IPS-15b (cell line): ENCODE measurements at regions not wholly inside any gene's neighbourhood (a gene's known extent, or its start where the extent isn't known, plus 50 kb on each side); places are given as distances from the start of the nearest gene placed in this dataset.

Source experiments
- H3K27me3 ChIP-seq: one replicate; pipeline ENCODE4 v1.6.1; 2013; ENCODE audit warnings: low read length; ENCODE audit not compliant: control insufficient read depth, insufficient read depth
- H3K36me3 ChIP-seq: one replicate; pipeline ENCODE4 v1.6.1; 2013; ENCODE audit warnings: low read length; ENCODE audit not compliant: control insufficient read depth, insufficient read depth
- H3K4me1 ChIP-seq: one replicate; pipeline ENCODE4 v1.6.1; 2013; ENCODE audit warnings: mild to moderate bottlenecking, low read length; ENCODE audit not compliant: control insufficient read depth, insufficient read depth
- H3K4me3 ChIP-seq: one replicate; pipeline ENCODE4 v1.5.1; 2013; ENCODE audit warnings: low read depth, low read length
- H3K9ac ChIP-seq: one replicate; pipeline ENCODE4 v1.6.1; 2013; ENCODE audit warnings: low read depth, mild to moderate bottlenecking, low read length
- H3K9me3 ChIP-seq: one replicate; pipeline ENCODE4 v1.6.1; 2013; ENCODE audit warnings: mild to moderate bottlenecking, low read length; ENCODE audit not compliant: control insufficient read depth, insufficient read depth

DNA sequence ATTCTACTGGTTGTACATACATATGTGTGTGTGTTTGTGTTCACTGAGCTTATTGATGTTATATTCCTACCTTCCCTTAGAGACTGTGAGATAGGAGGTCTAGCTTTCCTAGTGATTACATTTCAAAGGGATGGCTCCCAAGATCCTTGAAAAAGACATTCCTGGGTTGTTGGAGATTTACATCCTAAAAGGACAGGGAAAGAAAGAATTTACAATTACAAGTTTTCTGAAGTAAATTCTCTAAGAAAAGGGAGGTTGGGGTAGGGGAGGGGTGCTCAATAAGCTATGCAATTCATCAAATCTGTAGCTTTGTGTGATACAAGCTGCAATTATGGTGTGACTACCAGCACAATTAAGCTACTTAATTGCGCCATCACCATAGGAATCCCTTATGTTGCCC lies 284.3 kb downstream of the NUP35 start:
- H3K36me3 ChIP-seq, result no peaks in the 10 kb centered on the region
- H3K27me3 ChIP-seq, result peaks cover 14% of the 10 kb centered on the region
- H3K9me3 ChIP-seq, result no peaks in the 10 kb centered on the region
- H3K9ac ChIP-seq, result no peak overlapping the region
- no peak overlapping the region for H3K4me3 ChIP-seq
- peaks cover 23% of the 10 kb centered on the region for H3K4me1 ChIP-seq

DNA sequence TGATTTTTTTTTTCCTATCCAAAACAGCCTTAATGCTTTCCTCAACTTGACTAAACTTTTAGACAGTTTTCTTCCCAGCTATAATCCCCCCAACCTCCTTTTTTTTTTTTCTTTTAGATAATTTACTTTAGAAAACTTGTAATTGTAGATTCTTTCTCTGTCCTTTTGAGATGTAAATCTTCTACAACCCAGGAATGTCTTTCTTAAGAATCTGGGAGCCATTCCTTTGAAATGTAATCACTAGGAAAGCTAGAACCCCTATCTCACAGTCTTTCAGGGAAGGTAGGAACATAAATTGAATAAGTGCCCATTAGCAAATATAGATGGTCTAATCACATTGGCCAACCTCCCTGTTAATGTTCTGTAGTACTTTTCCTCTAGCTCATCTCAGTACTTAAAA lies 285.4 kb downstream of the NUP35 start:
- Histone ChIP-seq H3K9ac (no peak overlapping the region), H3K4me1 (peaks cover 23% of the 10 kb centered on the region), H3K4me3 (no peak overlapping the region), H3K36me3 (no peaks in the 10 kb centered on the region), H3K27me3 (peaks cover 14% of the 10 kb centered on the region), H3K9me3 (no peaks in the 10 kb centered on the region)

DNA sequence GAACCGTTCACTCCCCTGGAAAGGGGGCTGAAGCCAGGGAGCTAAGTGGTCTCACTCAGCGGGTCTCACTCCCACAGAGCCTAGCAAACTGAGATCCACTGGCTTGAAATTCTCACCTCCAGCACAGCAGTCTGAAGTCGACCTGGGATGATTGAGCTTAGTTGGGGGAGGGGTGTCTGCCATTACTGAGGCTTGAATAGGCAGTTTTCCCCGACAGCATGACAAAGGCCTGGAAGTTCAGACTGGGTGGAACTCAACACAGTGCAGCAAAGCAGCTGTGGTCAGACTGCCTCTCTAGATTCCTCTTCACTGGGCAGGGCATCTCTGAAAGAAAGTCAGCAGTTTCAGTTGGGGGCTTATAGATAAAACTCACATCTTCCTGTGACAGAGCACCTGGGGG lies 292.5 kb downstream of the NUP35 start:
- Histone ChIP-seq H3K9ac (no peak overlapping the region), H3K36me3 (no peaks in the 10 kb centered on the region), H3K4me1 (peaks cover 8% of the 10 kb centered on the region), H3K4me3 (no peak overlapping the region), H3K27me3 (no peaks in the 10 kb centered on the region), H3K9me3 (no peaks in the 10 kb centered on the region)

DNA sequence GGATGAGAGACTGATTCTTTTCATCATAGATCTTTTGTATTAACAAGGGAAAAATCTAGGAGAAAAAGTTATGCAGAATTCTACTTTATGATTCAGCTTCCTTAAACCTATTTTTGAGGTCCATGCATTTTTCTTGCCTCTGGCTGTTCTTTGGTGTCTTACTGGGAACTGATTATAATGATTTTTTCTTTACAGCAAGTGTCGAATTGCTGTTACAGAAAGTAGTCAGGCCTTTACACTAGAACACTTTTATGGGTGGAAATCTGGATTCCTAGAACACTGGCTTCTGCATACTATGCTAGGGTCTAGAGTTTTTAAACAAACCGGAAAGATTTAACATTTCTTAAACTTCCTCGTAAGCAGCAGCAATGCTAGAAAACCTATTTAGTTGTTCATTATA lies 302.6 kb downstream of the NUP35 start:
- Histone ChIP-seq H3K27me3 (no peaks in the 10 kb centered on the region), H3K9me3 (no peaks in the 10 kb centered on the region), H3K4me3 (no peak overlapping the region), H3K36me3 (no peaks in the 10 kb centered on the region), H3K9ac (no peak overlapping the region), H3K4me1 (no peaks in the 10 kb centered on the region)

DNA sequence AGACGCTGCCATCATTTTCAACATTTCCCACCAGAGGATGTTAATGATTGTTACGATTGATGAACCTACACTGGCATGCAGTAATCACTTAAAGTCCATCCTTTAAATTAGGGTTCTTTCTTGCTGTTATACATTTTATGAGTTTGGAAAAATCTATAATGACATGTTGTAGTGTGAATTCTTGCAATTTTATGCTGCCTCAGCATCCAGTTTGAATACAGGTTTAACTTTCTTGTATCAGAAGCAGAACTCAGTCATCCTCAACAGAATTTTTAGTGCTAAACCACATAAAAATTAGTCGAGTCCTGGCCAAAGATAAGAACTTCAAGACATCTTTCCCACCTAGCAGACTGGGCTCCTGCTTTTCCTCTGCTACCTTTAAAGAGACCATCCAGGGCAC lies 303.3 kb downstream of the NUP35 start:
- no peaks in the 10 kb centered on the region for H3K27me3 ChIP-seq
- H3K9ac ChIP-seq, result no peak overlapping the region
- H3K4me3 ChIP-seq, result no peak overlapping the region
- no peaks in the 10 kb centered on the region for H3K36me3 ChIP-seq
- H3K9me3 ChIP-seq, result no peaks in the 10 kb centered on the region
- no peaks in the 10 kb centered on the region for H3K4me1 ChIP-seq

DNA sequence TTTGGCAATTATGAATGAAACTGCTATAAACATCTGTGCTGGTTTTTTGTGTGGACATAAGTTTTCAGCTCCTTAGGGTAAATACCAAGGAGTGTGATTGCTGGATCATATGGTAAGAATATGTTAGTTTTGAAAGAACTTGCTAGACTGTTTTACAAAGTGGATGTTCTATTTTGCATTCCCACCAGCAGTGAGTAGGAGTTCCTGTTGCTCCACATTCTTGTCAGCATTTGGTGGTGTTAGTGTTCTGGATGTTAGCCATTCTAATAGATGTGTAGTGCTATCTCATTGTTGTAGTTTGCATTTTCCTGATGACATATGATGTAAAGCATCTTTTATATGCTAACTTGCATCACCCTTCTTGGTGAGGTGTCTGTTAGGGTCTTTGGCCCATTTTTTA lies 304.6 kb downstream of the NUP35 start:
- Histone ChIP-seq H3K36me3 (no peaks in the 10 kb centered on the region), H3K9me3 (no peaks in the 10 kb centered on the region), H3K4me3 (no peak overlapping the region), H3K9ac (no peak overlapping the region), H3K27me3 (no peaks in the 10 kb centered on the region), H3K4me1 (no peaks in the 10 kb centered on the region)

DNA sequence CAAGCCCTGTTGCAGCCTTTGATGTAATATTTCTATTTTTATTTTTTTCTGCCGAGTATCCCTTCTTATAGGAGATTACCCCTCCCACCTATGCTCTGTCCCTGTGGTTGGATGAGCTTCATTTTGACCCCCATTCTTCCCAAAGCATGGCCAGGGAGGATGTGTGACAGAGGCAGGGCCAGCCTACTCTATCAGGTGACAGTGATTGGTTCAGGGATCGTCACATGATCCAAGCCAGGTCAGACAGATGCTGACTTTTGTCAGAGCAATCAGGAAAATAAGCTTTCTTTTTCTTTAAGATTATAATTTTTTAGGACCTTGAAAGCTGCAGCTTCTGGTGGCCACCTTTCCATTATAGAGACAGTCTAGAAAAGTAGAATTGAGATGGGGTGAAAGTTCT lies 314.3 kb downstream of the NUP35 start:
- Histone ChIP-seq H3K9ac (no peak overlapping the region), H3K9me3 (no peaks in the 10 kb centered on the region), H3K36me3 (no peaks in the 10 kb centered on the region), H3K27me3 (no peaks in the 10 kb centered on the region), H3K4me1 (no peaks in the 10 kb centered on the region), H3K4me3 (no peak overlapping the region)

DNA sequence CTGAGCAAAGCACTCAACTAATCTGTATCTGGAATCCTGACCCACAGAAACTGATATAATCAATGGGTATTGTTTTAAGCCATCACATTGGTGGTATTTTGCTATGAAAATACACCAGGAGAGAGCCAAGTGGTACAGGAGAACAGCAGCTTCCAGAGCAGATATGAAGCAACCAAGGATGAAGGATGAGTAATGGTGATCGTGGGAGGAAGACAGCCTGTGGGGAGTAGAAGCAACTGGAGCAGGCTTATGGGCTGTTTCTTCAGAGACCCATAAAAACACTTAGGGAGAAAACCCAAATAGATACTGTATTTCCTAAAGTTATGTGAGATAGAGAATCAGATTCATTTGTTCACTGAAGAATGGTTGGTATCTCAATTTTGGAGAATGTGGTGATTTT lies 330.8 kb downstream of the NUP35 start:
- H3K4me1 ChIP-seq, result no peaks in the 10 kb centered on the region
- H3K27me3 ChIP-seq, result no peaks in the 10 kb centered on the region
- no peaks in the 10 kb centered on the region for H3K9me3 ChIP-seq
- no peak overlapping the region for H3K4me3 ChIP-seq
- no peak overlapping the region for H3K9ac ChIP-seq
- H3K36me3 ChIP-seq, result no peaks in the 10 kb centered on the region

DNA sequence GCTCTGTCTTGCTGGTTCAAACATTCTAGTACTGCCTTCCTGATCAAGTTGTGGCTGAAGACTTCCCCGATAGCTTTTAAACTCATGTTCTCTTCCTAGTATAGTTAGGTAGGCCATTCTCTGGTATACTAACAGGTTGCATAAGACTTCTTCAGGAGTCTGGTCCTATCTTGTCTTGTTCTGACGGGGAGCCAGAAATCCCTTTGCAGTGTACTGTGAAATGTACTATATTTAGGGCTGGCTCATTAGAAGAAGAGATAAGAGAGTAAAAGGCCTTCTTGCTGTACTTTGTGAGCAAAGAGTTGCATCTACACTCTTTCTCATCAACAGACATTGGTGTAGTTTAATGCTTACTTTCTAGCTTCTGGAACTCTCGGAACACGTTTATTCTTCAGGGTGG lies 331.9 kb downstream of the NUP35 start:
- Histone ChIP-seq H3K9me3 (no peaks in the 10 kb centered on the region), H3K4me1 (no peaks in the 10 kb centered on the region), H3K36me3 (no peaks in the 10 kb centered on the region), H3K27me3 (no peaks in the 10 kb centered on the region), H3K9ac (no peak overlapping the region), H3K4me3 (no peak overlapping the region)

DNA sequence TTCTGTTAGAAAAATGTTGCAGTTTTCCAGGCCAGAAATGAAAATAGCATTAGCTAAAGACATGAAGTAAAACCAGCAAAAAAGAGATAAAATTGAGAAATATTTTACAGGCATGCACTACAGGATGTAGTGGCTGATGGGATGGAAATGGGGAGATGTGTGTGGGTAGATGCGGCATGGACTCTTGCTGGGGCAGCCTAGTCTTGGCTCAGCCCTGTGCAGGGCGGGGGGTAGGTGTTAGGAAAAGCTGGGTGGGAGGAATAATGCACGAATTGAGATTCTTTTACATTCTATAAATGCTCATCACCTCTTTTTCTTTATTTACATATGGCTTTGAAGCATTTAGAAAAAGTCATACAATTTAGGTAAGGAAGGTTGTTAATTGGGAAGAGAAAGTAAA lies 334.2 kb downstream of the NUP35 start:
- no peak overlapping the region for H3K4me3 ChIP-seq
- H3K27me3 ChIP-seq, result no peaks in the 10 kb centered on the region
- no peaks in the 10 kb centered on the region for H3K4me1 ChIP-seq
- H3K9me3 ChIP-seq, result no peaks in the 10 kb centered on the region
- no peak overlapping the region for H3K9ac ChIP-seq
- no peaks in the 10 kb centered on the region for H3K36me3 ChIP-seq

DNA sequence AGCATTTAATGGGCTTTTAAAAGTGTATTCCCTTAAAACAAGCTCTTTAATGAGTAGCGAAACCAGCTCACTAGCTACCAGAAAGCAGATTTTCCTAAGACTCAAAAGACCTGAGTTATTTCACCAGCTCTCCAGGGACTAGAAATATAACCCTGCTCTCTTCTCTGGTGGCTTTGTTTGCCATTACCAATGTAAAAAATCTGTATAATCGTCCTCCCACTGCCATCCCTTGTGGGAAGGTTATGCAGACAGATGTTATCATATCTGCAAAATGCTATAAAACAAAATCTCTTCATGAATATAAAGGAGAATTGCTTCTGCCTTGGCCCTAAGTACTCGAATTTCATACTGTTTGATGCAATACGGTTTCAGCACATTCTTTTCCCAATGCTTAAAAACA lies 335.2 kb downstream of the NUP35 start:
- Histone ChIP-seq H3K9ac (no peak overlapping the region), H3K36me3 (no peaks in the 10 kb centered on the region)

DNA sequence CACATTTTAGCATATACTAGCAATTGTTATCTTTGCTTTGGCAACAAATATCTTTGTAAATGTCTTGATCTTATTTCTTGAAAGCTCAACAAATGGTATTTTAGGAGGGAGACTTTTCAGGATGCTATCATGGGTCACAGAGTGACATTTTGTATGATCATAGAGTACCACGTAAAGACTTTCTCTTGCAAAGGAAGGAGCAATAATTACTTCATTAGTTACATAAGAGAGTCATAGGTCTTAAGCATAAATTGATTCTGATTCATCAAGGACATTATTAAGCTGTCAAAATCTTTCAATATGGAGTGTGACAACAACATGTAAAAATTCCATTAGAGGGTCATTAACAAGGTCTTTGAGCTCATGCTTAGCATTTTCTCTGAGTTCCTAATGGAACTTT lies 339.6 kb downstream of the NUP35 start:
- H3K9ac ChIP-seq, result no peak overlapping the region
- no peaks in the 10 kb centered on the region for H3K27me3 ChIP-seq
- H3K9me3 ChIP-seq, result no peaks in the 10 kb centered on the region
- H3K4me1 ChIP-seq, result no peaks in the 10 kb centered on the region
- no peaks in the 10 kb centered on the region for H3K36me3 ChIP-seq
- H3K4me3 ChIP-seq, result no peak overlapping the region

More for the DNA sequence above, 335.2 kb downstream of the NUP35 start:
- no peaks in the 10 kb centered on the region for H3K27me3 ChIP-seq
- H3K4me1 ChIP-seq, result no peaks in the 10 kb centered on the region
- H3K9me3 ChIP-seq, result no peaks in the 10 kb centered on the region
- H3K4me3 ChIP-seq, result no peak overlapping the region

DNA sequence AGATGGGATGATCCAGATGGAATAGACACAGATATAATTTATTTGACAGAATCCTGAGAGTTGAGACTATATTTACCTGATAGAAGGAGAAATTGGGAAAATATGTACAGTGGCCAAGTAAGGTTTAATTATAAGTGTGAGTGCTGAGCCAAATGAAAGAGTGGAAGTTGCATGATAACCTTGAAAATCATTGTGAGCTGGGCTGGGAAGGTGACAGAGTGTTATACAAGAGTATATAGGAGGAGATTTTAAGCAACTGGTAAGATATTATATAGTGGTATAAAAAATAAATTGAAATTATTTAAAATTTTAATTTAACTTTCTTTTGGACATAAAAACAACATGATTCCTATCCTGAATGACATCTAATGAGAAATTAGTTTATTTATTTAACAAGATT lies 340.8 kb downstream of the NUP35 start:
- Histone ChIP-seq H3K4me3 (no peak overlapping the region), H3K36me3 (no peaks in the 10 kb centered on the region), H3K27me3 (no peaks in the 10 kb centered on the region), H3K4me1 (no peaks in the 10 kb centered on the region), H3K9me3 (no peaks in the 10 kb centered on the region), H3K9ac (no peak overlapping the region)
